ENCODE measurements at regions not wholly inside any gene's neighbourhood (a gene's known extent, or its start where the extent isn't known, plus 50 kb on each side); places are given as distances from the start of the nearest gene placed in this dataset.

DNA sequence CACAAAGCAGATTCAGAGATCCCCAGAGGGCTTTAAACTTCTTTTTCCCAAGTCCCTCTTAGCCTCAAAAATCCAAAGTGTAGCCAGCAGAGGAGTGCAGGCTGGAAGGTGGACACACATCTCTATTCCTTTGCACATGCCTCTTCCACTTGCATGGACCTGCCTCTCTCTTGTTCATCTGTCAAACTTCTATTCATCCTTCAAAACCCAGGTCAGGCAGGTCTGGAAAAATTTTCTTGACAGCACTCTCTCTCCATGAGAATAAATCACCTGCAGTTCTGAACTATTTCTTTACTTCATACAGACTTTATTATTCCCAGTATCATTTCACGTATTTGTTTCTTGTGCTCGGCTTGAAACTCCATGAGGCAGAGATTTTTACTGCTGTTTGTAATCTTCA is 127.5 kb downstream of the SS18 start:
- no peak for DNase-seq (ENCODE audit: low spot score)
- TF ChIP-seq, protein P1, sequence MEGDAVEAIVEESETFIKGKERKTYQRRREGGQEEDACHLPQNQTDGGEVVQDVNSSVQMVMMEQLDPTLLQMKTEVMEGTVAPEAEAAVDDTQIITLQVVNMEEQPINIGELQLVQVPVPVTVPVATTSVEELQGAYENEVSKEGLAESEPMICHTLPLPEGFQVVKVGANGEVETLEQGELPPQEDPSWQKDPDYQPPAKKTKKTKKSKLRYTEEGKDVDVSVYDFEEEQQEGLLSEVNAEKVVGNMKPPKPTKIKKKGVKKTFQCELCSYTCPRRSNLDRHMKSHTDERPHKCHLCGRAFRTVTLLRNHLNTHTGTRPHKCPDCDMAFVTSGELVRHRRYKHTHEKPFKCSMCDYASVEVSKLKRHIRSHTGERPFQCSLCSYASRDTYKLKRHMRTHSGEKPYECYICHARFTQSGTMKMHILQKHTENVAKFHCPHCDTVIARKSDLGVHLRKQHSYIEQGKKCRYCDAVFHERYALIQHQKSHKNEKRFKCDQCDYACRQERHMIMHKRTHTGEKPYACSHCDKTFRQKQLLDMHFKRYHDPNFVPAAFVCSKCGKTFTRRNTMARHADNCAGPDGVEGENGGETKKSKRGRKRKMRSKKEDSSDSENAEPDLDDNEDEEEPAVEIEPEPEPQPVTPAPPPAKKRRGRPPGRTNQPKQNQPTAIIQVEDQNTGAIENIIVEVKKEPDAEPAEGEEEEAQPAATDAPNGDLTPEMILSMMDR (conservative IDR thresholded peaks at IDR 0.05; ENCODE audit: low read depth): no peak
- CTCF ChIA-PET: no interaction called here
- POLR2A ChIA-PET (ENCODE audit: low non-redundant PET): no interaction called here
- no peak overlapping the region for H3K27ac ChIP-seq

DNA sequence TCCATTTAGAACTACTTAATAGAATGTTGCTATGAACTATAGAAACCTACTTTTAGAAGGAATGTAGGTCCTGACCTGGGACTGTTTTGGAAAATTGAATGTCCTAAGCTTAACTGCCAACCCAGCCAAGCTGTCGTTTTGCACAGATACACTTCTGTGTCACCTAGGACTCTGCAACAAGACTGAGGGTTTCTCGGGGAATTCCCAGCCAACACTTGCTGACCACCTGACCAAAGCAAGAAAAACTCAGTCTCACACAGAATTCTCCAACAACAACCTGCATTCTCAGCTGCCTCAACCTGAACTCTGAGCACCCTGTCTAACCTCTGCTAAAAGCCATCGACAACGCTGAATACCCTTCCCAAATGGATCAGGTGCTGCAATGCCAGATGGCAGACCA is 128.2 kb downstream of the SS18 start:
- CTCF ChIA-PET: no interaction called here
- POLR2A ChIA-PET (ENCODE audit: low non-redundant PET): no interaction called here
- no peak for DNase-seq (ENCODE audit: low spot score)
- no peak overlapping the region for H3K27ac ChIP-seq
- TF ChIP-seq, protein P1 (conservative IDR thresholded peaks at IDR 0.05; ENCODE audit: low read depth): no peak

DNA sequence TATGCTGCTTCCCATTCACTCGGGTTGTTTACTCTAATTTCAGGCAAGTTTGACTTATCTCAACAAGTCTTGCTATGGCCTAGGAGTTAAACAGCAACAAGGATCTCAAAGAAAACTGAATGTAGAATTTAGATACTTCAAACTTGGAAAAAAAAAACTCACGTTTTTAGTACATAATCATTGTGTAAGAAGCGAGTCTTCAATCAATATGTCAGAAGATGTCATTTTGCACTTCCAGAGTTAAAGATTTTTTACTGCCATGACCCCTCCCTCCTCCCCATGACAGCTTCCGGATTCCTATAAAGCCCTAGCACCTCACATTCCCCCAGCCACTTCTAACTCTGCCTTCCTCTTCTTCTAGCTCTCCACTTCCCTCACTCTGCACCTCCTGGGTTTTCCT is 133.4 kb downstream of the SS18 start:
- ChIA-PET POLR2A (ENCODE audit: low non-redundant PET) (no interaction called here), CTCF (no interaction called here)
- DNase-seq (ENCODE audit: low spot score): no peak
- H3K27ac ChIP-seq: no peak overlapping the region
- TF ChIP-seq, protein P1 (conservative IDR thresholded peaks at IDR 0.05; ENCODE audit: low read depth): no peak

DNA sequence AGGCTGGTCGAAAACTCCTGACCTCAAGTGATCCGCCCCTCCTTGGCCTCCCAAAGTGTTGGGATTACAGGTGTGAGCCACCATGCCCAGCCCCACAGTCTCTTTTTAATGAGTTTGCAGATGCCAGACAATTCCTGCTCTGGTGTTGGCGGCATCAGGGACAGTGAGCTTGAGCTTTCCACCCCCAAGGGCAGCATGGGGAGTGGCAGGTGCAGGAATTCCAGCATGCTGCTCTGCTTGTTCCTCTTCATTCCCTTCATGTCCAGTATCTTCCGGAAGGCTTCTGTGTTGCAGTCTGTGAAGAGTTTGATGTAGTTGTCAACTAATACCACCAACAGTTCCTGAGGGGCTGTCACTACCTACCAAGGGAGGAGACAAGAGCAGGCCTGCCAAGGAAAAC is 137.3 kb downstream of the SS18 start:
- DNase-seq (ENCODE audit: low spot score): no peak
- ChIA-PET POLR2A (ENCODE audit: low non-redundant PET) (no interaction called here), CTCF (no interaction called here)
- no peak overlapping the region for H3K27ac ChIP-seq
- TF ChIP-seq, protein P1 (conservative IDR thresholded peaks at IDR 0.05; ENCODE audit: low read depth): no peak

DNA sequence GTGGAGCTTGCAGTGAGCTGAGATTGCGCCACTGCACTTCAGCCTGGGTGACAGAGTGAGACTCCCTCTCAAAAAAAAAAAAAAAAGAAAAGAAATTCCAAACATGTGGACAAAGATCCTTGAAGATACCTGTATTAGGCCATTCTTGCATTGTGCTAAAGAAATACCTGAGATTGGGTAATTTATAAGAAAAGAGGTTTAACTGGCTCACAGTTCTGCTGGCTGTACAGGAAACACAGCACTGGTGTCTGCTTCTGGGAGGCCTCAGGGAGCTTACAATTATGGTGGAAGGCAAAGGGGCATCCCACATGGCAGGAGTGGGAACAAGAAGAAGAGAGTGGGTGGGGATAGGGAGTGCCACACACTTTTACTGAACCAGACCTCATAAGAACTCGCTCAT is 140.1 kb downstream of the SS18 start:
- CTCF ChIA-PET: no interaction called here
- no peak for DNase-seq (ENCODE audit: low spot score)
- TF ChIP-seq, protein P1 (conservative IDR thresholded peaks at IDR 0.05; ENCODE audit: low read depth): no peak
- no peak overlapping the region for H3K27ac ChIP-seq
- POLR2A ChIA-PET (ENCODE audit: low non-redundant PET): no interaction called here

DNA sequence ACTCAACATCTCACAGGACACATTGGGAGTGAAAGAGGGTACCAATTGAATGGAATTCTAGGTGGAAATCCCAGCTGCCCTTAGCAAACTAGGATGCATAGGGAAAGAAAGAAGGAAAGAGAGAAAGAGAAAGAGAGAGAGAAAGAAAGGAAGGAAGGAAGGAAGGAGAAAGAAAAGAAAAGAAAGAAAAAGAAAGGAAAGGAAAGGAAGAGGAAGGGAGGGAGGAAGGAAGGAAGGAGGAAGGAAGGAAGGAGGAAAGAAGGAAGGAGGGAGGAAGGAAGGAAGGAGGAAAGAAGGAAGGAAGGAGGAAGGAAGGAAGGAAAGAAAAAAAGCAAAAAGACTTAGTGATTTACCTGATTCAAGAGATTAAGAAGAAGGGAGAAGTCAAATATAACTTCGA is 143.9 kb downstream of the SS18 start:
- no peak for DNase-seq (ENCODE audit: low spot score)
- ChIA-PET POLR2A (ENCODE audit: low non-redundant PET) (no interaction called here), CTCF (no interaction called here)
- TF ChIP-seq, protein P1 (conservative IDR thresholded peaks at IDR 0.05; ENCODE audit: low read depth): no peak
- no peak overlapping the region for H3K27ac ChIP-seq

DNA sequence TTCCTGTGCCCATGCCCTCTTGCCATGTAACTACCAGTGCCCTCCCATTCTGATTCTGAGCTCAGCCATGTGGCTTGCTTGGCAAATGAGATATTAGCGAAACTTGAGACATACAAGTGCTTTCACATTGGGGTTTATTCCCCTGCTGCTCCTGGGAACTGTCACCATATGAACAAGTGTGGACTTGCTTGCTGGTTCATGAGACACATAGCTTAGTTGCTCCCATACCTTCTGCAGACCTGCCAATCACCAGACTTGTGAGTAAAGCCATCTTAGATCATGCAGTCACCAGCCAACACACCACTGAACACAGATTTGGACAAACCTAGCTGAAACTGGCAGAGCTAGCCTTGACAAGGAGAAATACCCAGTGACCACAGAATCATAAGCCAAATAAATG is 155.1 kb downstream of the SS18 start:
- CTCF ChIA-PET: no interaction called here
- no peak overlapping the region for H3K27ac ChIP-seq
- TF ChIP-seq, protein P1 (conservative IDR thresholded peaks at IDR 0.05; ENCODE audit: low read depth): no peak
- DNase-seq (ENCODE audit: low spot score): peak; percentile 6
- POLR2A ChIA-PET (ENCODE audit: low non-redundant PET): no interaction called here

Measured in RWPE1 (cell line).